Activated CD4-positive, alpha-beta T cell treated with anti-CD3 and anti-CD28 coated beads, Interleukin-2, amount 10 ng/mL, durations not matched to agents 7 days and 5 days (primary cell): ENCODE measurements at regions not wholly inside any gene's neighbourhood (a gene's known extent, or its start where the extent isn't known, plus 50 kb on each side); places are given as distances from the start of the nearest gene placed in this dataset.

Experiments
- CTCF ChIA-PET: fragments of 350-600 bp; sonication (Branson Sonifier 250); formaldehyde crosslinking; loops from one replicate; lab custom pipeline; 2021; ENCODE audit warnings: antibody characterized with exemption; lab: Charles Lee
- POLR2A ChIA-PET: fragments of 350-600 bp; sonication (Branson Sonifier 250); formaldehyde crosslinking; loops from one replicate; lab custom pipeline; 2021; ENCODE audit warnings: antibody characterized with exemption; lab: Charles Lee
- DNase-seq: peaks from one replicate; pipeline ENCODE4 v3.0.0-alpha.2; 2020
- H3K27ac Mint-ChIP-seq: one replicate; pipeline ENCODE4 v1.8.0; 2021; ENCODE audit warnings: mild to moderate bottlenecking, moderate library complexity, mixed read lengths
- H3K27me3 Mint-ChIP-seq: one replicate; pipeline ENCODE4 v1.8.0; 2021; ENCODE audit warnings: mixed read lengths
- H3K36me3 Mint-ChIP-seq: one replicate; pipeline ENCODE4 v1.8.0; 2021; ENCODE audit warnings: low read depth, mixed read lengths
- H3K4me1 Mint-ChIP-seq: one replicate; pipeline ENCODE4 v1.8.0; 2021; ENCODE audit warnings: mixed read lengths
- H3K4me3 Mint-ChIP-seq: one replicate; pipeline ENCODE4 v1.8.0; 2021; ENCODE audit warnings: mild to moderate bottlenecking, moderate library complexity, mixed read lengths
- H3K9me3 Mint-ChIP-seq: one replicate; pipeline ENCODE4 v1.8.0; 2021; ENCODE audit warnings: mixed read lengths

DNA sequence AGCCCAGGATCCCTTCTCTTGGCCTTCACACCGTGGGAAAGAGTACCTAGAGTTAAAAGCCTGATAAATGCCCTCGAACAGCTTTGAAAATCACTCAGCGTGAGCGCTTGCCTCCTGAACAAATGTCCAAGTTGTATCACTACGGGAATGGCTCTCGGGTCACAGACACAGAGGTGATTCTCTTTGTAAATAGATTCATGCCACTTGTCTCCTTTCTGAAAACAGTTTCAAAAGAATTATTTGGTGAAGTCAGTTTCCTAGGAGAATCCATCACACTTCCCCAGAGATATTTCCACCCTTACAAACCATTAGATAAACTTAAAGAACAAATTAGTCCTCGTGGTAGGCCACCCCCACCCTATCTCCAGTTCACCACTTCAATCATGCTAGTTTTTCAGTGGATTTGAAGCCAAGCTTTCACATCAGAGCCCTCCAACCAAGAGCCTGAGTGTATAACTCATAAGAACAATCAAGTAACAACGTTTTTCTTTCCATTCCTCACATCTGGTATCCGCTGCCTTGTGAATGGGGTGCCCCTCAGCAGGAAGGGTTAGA is 132.9 kb downstream of the SLC30A10 start:
- no peaks in the 10 kb centered on the region for H3K36me3 Mint-ChIP-seq
- CTCF ChIA-PET, result no interaction called here

GRCh38 chr1:219794085-219794743 is 134.1 kb downstream of the SLC30A10 start:
- Mint-ChIP-seq H3K27me3 (no peaks in the 10 kb centered on the region), H3K4me1 (no peaks in the 10 kb centered on the region), H3K27ac (no peak overlapping the region), H3K36me3 (no peaks in the 10 kb centered on the region), H3K9me3 (no peaks in the 10 kb centered on the region), H3K4me3 (no peak overlapping the region)
- CTCF ChIA-PET, result no interaction called here
- POLR2A ChIA-PET, result no interaction called here
- no peak for DNase-seq

More for the DNA sequence above, 132.9 kb downstream of the SLC30A10 start:
- POLR2A ChIA-PET, result no interaction called here
- no peaks in the 10 kb centered on the region for H3K27me3 Mint-ChIP-seq
- H3K4me3 Mint-ChIP-seq, result no peak overlapping the region
- no peaks in the 10 kb centered on the region for H3K4me1 Mint-ChIP-seq
- H3K27ac Mint-ChIP-seq, result no peak overlapping the region
- no peaks in the 10 kb centered on the region for H3K9me3 Mint-ChIP-seq
- no peak for DNase-seq

DNA sequence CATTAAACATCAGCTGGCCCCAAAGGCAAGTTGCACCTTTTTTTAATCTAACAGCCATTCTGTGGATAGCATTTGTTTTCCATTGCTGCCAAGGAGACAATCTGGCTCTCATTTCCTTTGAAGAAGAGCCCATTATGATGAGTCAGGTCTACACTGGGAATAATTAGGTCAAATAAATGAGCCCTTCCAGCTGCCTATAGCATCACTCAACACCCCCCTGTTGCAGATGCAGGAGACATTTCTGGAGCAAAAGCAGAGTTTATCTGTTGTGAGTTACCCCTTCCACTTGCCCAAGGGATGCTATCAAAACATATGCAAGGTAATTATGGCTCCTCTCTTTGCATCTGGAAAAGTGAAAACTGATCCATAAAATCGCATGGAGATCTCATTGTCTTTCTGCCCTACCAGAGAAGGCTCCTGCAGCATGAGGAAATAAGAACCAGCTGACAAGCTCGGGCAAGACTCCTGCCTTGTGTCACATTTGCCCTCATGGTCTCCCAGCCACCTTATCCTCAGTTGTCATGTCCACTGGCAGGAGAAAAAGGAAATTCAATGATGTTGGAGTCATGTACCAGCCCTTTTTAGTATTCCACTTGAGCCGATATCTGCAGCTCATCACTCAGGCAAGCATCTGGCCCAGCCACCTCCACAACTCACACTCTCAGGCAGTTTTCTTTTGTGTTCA is 135.9 kb downstream of the SLC30A10 start:
- Mint-ChIP-seq H3K27ac (no peak overlapping the region), H3K27me3 (no peaks in the 10 kb centered on the region), H3K36me3 (no peaks in the 10 kb centered on the region), H3K9me3 (no peaks in the 10 kb centered on the region), H3K4me3 (no peak overlapping the region), H3K4me1 (no peaks in the 10 kb centered on the region)
- no peak for DNase-seq
- ChIA-PET CTCF (no interaction called here), POLR2A (no interaction called here)

DNA sequence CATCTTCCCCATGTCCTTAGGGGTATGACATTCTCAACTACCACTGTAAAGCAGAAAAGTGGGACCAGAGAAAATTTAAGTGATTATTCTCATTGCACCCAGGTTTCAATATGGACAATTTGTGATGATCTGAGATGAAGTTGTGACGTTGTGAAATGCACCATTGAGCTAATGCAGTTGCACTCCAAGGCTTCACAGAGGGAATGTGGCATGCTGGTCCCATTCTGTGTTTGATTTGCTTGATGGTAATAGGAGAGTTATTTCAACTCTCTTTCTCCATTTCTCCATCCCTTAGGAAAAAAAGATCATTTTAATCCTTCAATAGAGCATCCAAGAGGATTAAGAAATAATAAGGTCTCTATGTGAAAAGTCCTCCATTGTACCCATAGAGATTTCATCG is 136.6 kb downstream of the SLC30A10 start:
- Mint-ChIP-seq H3K27ac (no peak overlapping the region), H3K4me1 (no peaks in the 10 kb centered on the region), H3K4me3 (no peak overlapping the region), H3K27me3 (no peaks in the 10 kb centered on the region), H3K9me3 (no peaks in the 10 kb centered on the region), H3K36me3 (no peaks in the 10 kb centered on the region)
- POLR2A ChIA-PET, result no interaction called here
- CTCF ChIA-PET, result no interaction called here
- no peak for DNase-seq

- H3K36me3 Mint-ChIP-seq, result no peaks in the 10 kb centered on the region
Measured at GRCh38 chr1:219790834-219791615, 137.3 kb downstream of the SLC30A10 start.

DNA sequence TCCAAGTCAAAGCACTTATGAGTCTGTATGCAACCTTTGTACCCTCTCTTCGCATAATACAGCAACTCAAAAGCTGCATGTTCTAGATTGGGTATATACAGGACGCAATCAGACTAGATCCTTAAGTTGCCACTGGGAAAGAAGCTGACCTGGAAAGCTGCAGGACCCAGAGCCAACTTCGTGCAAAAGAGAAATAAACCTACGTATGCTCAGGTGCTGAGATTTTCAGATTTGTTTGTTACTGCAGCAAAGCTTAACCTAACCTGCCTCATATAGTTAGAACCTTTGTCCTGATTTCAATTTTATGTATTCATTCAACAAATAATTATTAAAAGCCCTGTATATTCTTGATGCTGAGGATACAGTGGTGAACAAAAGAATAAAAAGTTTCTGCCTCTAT is 139.7 kb downstream of the SLC30A10 start:
- H3K4me3 Mint-ChIP-seq, result no peak overlapping the region
- CTCF ChIA-PET, result no interaction called here
- POLR2A ChIA-PET, result no interaction called here
- no peak for DNase-seq
- no peaks in the 10 kb centered on the region for H3K9me3 Mint-ChIP-seq
- H3K27ac Mint-ChIP-seq, result no peak overlapping the region
- H3K4me1 Mint-ChIP-seq, result no peaks in the 10 kb centered on the region
- H3K27me3 Mint-ChIP-seq, result no peaks in the 10 kb centered on the region
- no peaks in the 10 kb centered on the region for H3K36me3 Mint-ChIP-seq

More at GRCh38 chr1:219790834-219791615, 137.3 kb downstream of the SLC30A10 start:
- Mint-ChIP-seq H3K4me1 (no peaks in the 10 kb centered on the region), H3K27ac (no peak overlapping the region), H3K9me3 (no peaks in the 10 kb centered on the region), H3K27me3 (no peaks in the 10 kb centered on the region), H3K4me3 (no peak overlapping the region)
- DNase-seq, result no peak
- POLR2A ChIA-PET, result no interaction called here
- CTCF ChIA-PET, result no interaction called here

DNA sequence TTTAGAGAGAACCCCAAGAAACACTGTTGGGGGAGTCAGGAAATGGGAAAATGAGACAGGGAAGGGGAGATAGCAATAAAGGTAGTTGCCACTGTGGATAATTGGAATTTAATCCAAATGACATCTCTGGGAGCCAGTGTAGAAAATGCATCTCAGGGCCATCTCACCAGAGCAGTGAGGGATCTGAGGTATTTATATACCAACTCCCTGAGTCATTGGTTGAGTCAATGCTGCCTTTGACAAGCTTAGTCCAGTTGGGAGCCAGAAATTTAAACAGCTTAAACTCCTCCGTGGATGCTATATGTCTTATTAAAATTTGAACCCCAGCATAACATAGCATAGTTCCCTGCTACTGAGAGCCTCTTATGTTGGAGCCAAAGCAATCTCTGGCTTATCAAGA is 140.3 kb downstream of the SLC30A10 start:
- ChIA-PET POLR2A (no interaction called here), CTCF (no interaction called here)
- no peak overlapping the region for H3K4me3 Mint-ChIP-seq
- DNase-seq, result no peak
- no peaks in the 10 kb centered on the region for H3K9me3 Mint-ChIP-seq
- no peaks in the 10 kb centered on the region for H3K36me3 Mint-ChIP-seq
- H3K27me3 Mint-ChIP-seq, result no peaks in the 10 kb centered on the region
- H3K27ac Mint-ChIP-seq, result no peak overlapping the region
- no peaks in the 10 kb centered on the region for H3K4me1 Mint-ChIP-seq

- DNase-seq, result no peak
- ChIA-PET CTCF (no interaction called here), POLR2A (no interaction called here)
- no peaks in the 10 kb centered on the region for H3K36me3 Mint-ChIP-seq
- H3K9me3 Mint-ChIP-seq, result no peaks in the 10 kb centered on the region
- H3K4me1 Mint-ChIP-seq, result no peaks in the 10 kb centered on the region
- H3K4me3 Mint-ChIP-seq, result no peak overlapping the region
- H3K27me3 Mint-ChIP-seq, result no peaks in the 10 kb centered on the region
- no peak overlapping the region for H3K27ac Mint-ChIP-seq
Measured at GRCh38 chr1:219784660-219785381, 143.5 kb downstream of the SLC30A10 start.

DNA sequence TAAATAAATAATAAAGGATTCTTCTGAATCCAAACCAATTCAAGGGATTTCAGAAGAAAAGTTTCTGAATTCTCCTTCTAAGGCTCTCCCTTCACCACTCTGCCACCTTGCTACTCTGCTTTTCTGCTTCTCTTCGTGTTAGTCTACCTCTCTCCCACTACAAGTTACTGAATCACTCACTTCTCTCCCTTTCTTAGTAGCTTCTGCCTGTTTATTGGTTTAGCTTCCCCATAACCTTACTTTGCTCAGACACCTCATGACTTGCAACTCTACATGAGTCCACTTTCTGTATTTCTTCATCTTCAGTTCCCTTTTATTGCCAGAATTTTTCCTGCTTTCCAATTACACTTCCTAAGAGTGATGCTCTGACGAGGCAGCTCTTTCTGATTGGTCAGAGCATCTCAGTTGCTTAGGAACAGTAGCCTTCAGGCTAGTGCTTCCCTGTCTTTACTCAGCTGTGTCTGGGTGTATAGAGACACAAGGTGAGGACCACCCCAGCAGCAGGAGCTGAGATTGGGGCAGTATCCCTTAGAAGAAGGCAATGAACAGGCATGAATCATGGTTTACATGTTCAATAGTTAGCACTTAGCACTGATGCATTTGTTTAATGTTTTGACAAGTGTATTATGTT is 144.6 kb downstream of the SLC30A10 start:
- H3K27ac Mint-ChIP-seq, result no peak overlapping the region
- ChIA-PET CTCF (no interaction called here), POLR2A (no interaction called here)
- no peak overlapping the region for H3K4me3 Mint-ChIP-seq
- H3K27me3 Mint-ChIP-seq, result no peaks in the 10 kb centered on the region
- H3K36me3 Mint-ChIP-seq, result no peaks in the 10 kb centered on the region
- no peaks in the 10 kb centered on the region for H3K9me3 Mint-ChIP-seq
- no peaks in the 10 kb centered on the region for H3K4me1 Mint-ChIP-seq
- no peak for DNase-seq

- CTCF ChIA-PET, result no interaction called here
- Mint-ChIP-seq H3K4me1 (no peaks in the 10 kb centered on the region), H3K36me3 (no peaks in the 10 kb centered on the region), H3K27ac (no peak overlapping the region), H3K4me3 (no peak overlapping the region), H3K9me3 (no peaks in the 10 kb centered on the region), H3K27me3 (no peaks in the 10 kb centered on the region)
- no peak for DNase-seq
- POLR2A ChIA-PET, result no interaction called here
Measured at GRCh38 chr1:219782929-219783328, 145.4 kb downstream of the SLC30A10 start.

GRCh38 chr1:219782311-219782710 is 146.0 kb downstream of the SLC30A10 start:
- no peaks in the 10 kb centered on the region for H3K27me3 Mint-ChIP-seq
- ChIA-PET CTCF (no interaction called here), POLR2A (no interaction called here)
- H3K4me3 Mint-ChIP-seq, result no peak overlapping the region
- no peaks in the 10 kb centered on the region for H3K9me3 Mint-ChIP-seq
- no peak overlapping the region for H3K27ac Mint-ChIP-seq
- DNase-seq, result no peak
- no peaks in the 10 kb centered on the region for H3K4me1 Mint-ChIP-seq
- no peaks in the 10 kb centered on the region for H3K36me3 Mint-ChIP-seq

DNA sequence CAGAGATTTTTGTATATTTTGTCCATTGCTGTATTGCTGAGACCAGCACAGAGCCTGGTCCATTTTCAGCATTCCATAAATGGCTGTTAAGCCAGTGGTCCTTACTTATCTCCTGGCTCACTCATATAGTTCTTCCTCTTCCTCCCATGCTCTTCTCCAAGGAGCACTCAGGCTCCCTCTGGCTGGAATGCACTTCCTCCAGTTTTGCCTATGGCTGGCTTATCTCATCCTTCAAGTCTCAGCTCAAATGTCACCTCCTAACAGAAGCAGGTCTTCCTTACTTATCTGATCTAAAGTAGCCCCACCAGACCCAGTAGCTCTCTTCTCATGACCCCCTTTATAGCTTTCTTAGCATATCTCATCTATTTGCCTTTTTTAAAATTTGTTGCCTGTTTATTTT is 146.9 kb downstream of the SLC30A10 start:
- no peaks in the 10 kb centered on the region for H3K4me1 Mint-ChIP-seq
- no peaks in the 10 kb centered on the region for H3K36me3 Mint-ChIP-seq
- no peaks in the 10 kb centered on the region for H3K27me3 Mint-ChIP-seq
- POLR2A ChIA-PET, result no interaction called here
- no peak for DNase-seq
- H3K9me3 Mint-ChIP-seq, result no peaks in the 10 kb centered on the region
- CTCF ChIA-PET, result no interaction called here
- H3K4me3 Mint-ChIP-seq, result no peak overlapping the region
- no peak overlapping the region for H3K27ac Mint-ChIP-seq
